Left lung (tissue), 4 donors: ENCODE measurements at regions not wholly inside any gene's neighbourhood (a gene's known extent, or its start where the extent isn't known, plus 50 kb on each side); places are given as distances from the start of the nearest gene placed in this dataset.

Experiments used
- ATAC-seq: fragments of 200-7000 bp; cut with Tn5 transposase; one replicate; pipeline ENCODE4 v1.9.1; 2020; ENCODE audit warnings: moderate library complexity
- DNase-seq, 4 donors: peaks; one replicate each; pipeline ENCODE4 v3.0.0-alpha.2; 2013 to 2020
- H3K27ac ChIP-seq, 2 donors: fragments of 200-600 bp; sonication (generic) in 1 of 2; one replicate each; pipeline versions ENCODE4 v1.5.0 to v1.8.0; 2020 to 2021
- H3K27me3 ChIP-seq, 2 donors: fragments of 200-600 bp; sonication (generic) in 1 of 2; one replicate each; pipeline versions ENCODE4 v1.5.0 to v1.8.0; 2020 to 2021
- H3K36me3 ChIP-seq, 2 donors: fragments of 200-600 bp; sonication (generic) in 1 of 2; one replicate each; pipeline versions ENCODE4 v1.5.0 to v1.8.0; 2020 to 2021
- H3K4me1 ChIP-seq, 2 donors: fragments of 200-600 bp; one replicate each; pipeline ENCODE4 v1.8.0; 2021
- H3K4me3 ChIP-seq, 2 donors: fragments of 200-600 bp; sonication (generic) in 1 of 2; one replicate each; pipeline versions ENCODE4 v1.5.0 to v1.8.0; 2020 to 2021; ENCODE audit warnings: mild to moderate bottlenecking in 1 of 2
- H3K9me3 ChIP-seq, 2 donors: fragments of 200-600 bp; sonication (generic) in 1 of 2; one replicate each; pipeline versions ENCODE4 v1.5.0 to v1.8.0; 2020 to 2021
- CTCF ChIP-seq, 2 donors: fragments of 200-600 bp; sonication (generic) in 1 of 2; IDR thresholded peaks; one replicate each; pipeline versions ENCODE4 v1.5.0 to v1.8.0; 2021; ENCODE audit warnings: antibody characterized with exemption in 2 of 2
- intact Hi-C, 2 donors: fragments of 100-400 bp; cut with DNase I; formaldehyde crosslinking; loops; one replicate each; pipeline versions ENCODE4 v1.11.2 to v1.14.2; 2022
- donor health status: DM: no; HTN: yes; CAD: no.
- donor health status: DM: no; HTN: no; CAD: no.

GRCh38 chr5:4113905-4114304 is 518.3 kb downstream of the IRX1 start:
- H3K36me3 ChIP-seq: no peaks in the 10 kb centered on the region
- no peak for TF ChIP-seq CTCF (IDR thresholded peaks at IDR 0.05)
- no peak overlapping the region for H3K4me3 ChIP-seq
- intact Hi-C loops: no loop called here
- ATAC-seq: no peak
- no peak for DNase-seq
- H3K27me3 ChIP-seq: no peaks in the 10 kb centered on the region
- no peaks in the 10 kb centered on the region for H3K4me1 ChIP-seq
- H3K9me3 ChIP-seq: no peaks in the 10 kb centered on the region
- no peak overlapping the region for H3K27ac ChIP-seq

GRCh38 chr5:4114452-4114851 is 518.8 kb downstream of the IRX1 start:
- Histone ChIP-seq H3K9me3 (no peaks in the 10 kb centered on the region), H3K27me3 (no peaks in the 10 kb centered on the region), H3K27ac (no peak overlapping the region), H3K4me1 (no peaks in the 10 kb centered on the region), H3K36me3 (no peaks in the 10 kb centered on the region), H3K4me3 (no peak overlapping the region)
- intact Hi-C loops: no loop called here
- DNase-seq (no peak), ATAC-seq (no peak)
- no peak for TF ChIP-seq CTCF (IDR thresholded peaks at IDR 0.05)

GRCh38 chr5:4116834-4117233 is 521.2 kb downstream of the IRX1 start:
- TF ChIP-seq CTCF (IDR thresholded peaks at IDR 0.05): no peak
- Histone ChIP-seq H3K27me3 (no peaks in the 10 kb centered on the region), H3K4me1 (no peaks in the 10 kb centered on the region), H3K4me3 (no peak overlapping the region), H3K36me3 (no peaks in the 10 kb centered on the region), H3K9me3 (no peaks in the 10 kb centered on the region), H3K27ac (no peak overlapping the region)
- ATAC-seq (no peak), DNase-seq (no peak)
- intact Hi-C loops: no loop called here

- Histone ChIP-seq H3K27me3 (no peaks in the 10 kb centered on the region), H3K36me3 (no peaks in the 10 kb centered on the region), H3K4me3 (no peak overlapping the region), H3K9me3 (peaks cover 0 to 8% of the 10 kb centered on the region in 2 donors), H3K27ac (no peak overlapping the region), H3K4me1 (no peaks in the 10 kb centered on the region)
- TF ChIP-seq CTCF (IDR thresholded peaks at IDR 0.05): no peak
- DNase-seq (no peak), ATAC-seq (no peak)
- intact Hi-C loops: no loop called here
Measured at GRCh38 chr5:4124221-4124970, 528.8 kb downstream of the IRX1 start.

- H3K36me3 ChIP-seq: no peaks in the 10 kb centered on the region
- DNase-seq: no peak
- H3K27me3 ChIP-seq: no peaks in the 10 kb centered on the region
- no peak overlapping the region for H3K27ac ChIP-seq
- peaks cover 0 to 8% of the 10 kb centered on the region in 2 donors for H3K9me3 ChIP-seq
- intact Hi-C loops: no loop called here
- H3K4me1 ChIP-seq: no peaks in the 10 kb centered on the region
- H3K4me3 ChIP-seq: no peak overlapping the region
- no peak for TF ChIP-seq CTCF (IDR thresholded peaks at IDR 0.05)
- no peak for ATAC-seq
Measured at GRCh38 chr5:4128994-4129393, 533.4 kb downstream of the IRX1 start.
